Liver (tissue), 8 donors: ENCODE measurements at regions not wholly inside any gene's neighbourhood (a gene's known extent, or its start where the extent isn't known, plus 50 kb on each side); places are given as distances from the start of the nearest gene placed in this dataset.

Source experiments
- DNase-seq: peaks from one replicate; pipeline ENCODE4 v3.0.0-alpha.2; 2017; ENCODE audit warnings: low spot score
- H3K27ac ChIP-seq, 2 donors: one replicate each; pipeline ENCODE4 v1.7.0; 2013; ENCODE audit warnings: inconsistent platforms in 2 of 2, low read length in 2 of 2, control low read depth in 1 of 2, low read depth in 1 of 2, mild to moderate bottlenecking in 1 of 2
- H3K27me3 ChIP-seq, 4 donors: one replicate each; pipeline versions ENCODE4 v1.6.1 to v1.7.0; 2013; ENCODE audit warnings: low read length in 3 of 4, inconsistent platforms in 1 of 4, mild to moderate bottlenecking in 1 of 4, moderate library complexity in 1 of 4; ENCODE audit not compliant: control insufficient read depth in 4 of 4, insufficient read depth in 4 of 4
- H3K36me3 ChIP-seq, 4 donors: one replicate each; pipeline versions ENCODE4 v1.6.1 to v1.7.0; 2013; ENCODE audit warnings: low read length in 3 of 4, mild to moderate bottlenecking in 3 of 4, low read depth in 1 of 4, moderate library complexity in 1 of 4; ENCODE audit not compliant: control insufficient read depth in 4 of 4, insufficient read depth in 3 of 4
- H3K4me1 ChIP-seq, 4 donors: one replicate each; pipeline versions ENCODE4 v1.6.1 to v1.7.0; 2013; ENCODE audit warnings: low read length in 3 of 4, mild to moderate bottlenecking in 3 of 4, moderate library complexity in 1 of 4; ENCODE audit not compliant: control insufficient read depth in 4 of 4, insufficient read depth in 4 of 4
- H3K4me3 ChIP-seq, 3 donors: one replicate each; pipeline versions ENCODE4 v1.6.1 to v1.7.0; 2013; ENCODE audit warnings: low read length in 3 of 3, control low read depth in 1 of 3, low read depth in 1 of 3, mild to moderate bottlenecking in 1 of 3
- H3K9ac ChIP-seq, 2 donors: one replicate each; pipeline ENCODE4 v1.7.0; 2013; ENCODE audit warnings: low read length in 2 of 2, mild to moderate bottlenecking in 2 of 2, moderate library complexity in 2 of 2, control low read depth in 1 of 2, low read depth in 1 of 2
- H3K9me3 ChIP-seq, 4 donors: one replicate each; pipeline versions ENCODE4 v1.6.1 to v1.7.0; 2013; ENCODE audit warnings: low read length in 3 of 4; ENCODE audit not compliant: control insufficient read depth in 4 of 4
- CTCF ChIP-seq: fragments of 150-350 bp; IDR thresholded peaks from 2 replicates; pipeline ENCODE4 v1.5.1; 2017; ENCODE audit warnings: improper control_type of control experiment, low read depth, low read length; ENCODE audit not compliant: missing input control
- FOXA2 ChIP-seq: IDR thresholded peaks from 2 replicates; pipeline ENCODE4 v1.6.1; 2016; ENCODE audit warnings: antibody characterized with exemption
- GABPA ChIP-seq, 2 donors: IDR thresholded peaks in 1 of 2; conservative IDR thresholded peaks in 1 of 2; 2 replicates each; pipeline ENCODE4 v1.6.1; 2016; ENCODE audit warnings: antibody characterized with exemption in 2 of 2, mild to moderate bottlenecking in 1 of 2, moderate library complexity in 1 of 2
- HNF4G ChIP-seq: IDR thresholded peaks from 2 replicates; pipeline ENCODE4 v1.6.1; 2016; ENCODE audit warnings: antibody characterized with exemption
- JUND ChIP-seq, 2 donors: IDR thresholded peaks; 2 replicates each; pipeline ENCODE4 v1.6.1; 2016; ENCODE audit warnings: antibody characterized with exemption in 2 of 2
- MAX ChIP-seq: IDR thresholded peaks from 2 replicates; pipeline ENCODE4 v1.6.1; 2016; ENCODE audit warnings: antibody characterized with exemption
- RAD21 ChIP-seq, 2 donors: IDR thresholded peaks; 2 replicates each; pipeline ENCODE4 v1.6.1; 2016; ENCODE audit warnings: antibody characterized with exemption in 2 of 2, mild to moderate bottlenecking in 2 of 2
- REST ChIP-seq: IDR thresholded peaks from 2 replicates; pipeline ENCODE4 v1.6.1; 2016; ENCODE audit warnings: antibody characterized with exemption, mild to moderate bottlenecking
- RXRA ChIP-seq, 2 donors: IDR thresholded peaks; 2 replicates each; pipeline ENCODE4 v1.6.1; 2017 to 2018; ENCODE audit warnings: antibody characterized with exemption in 2 of 2, mild to moderate bottlenecking in 1 of 2
- SP1 ChIP-seq: IDR thresholded peaks from 2 replicates; pipeline ENCODE4 v1.6.1; 2018; ENCODE audit warnings: antibody characterized with exemption, mild to moderate bottlenecking
- YY1 ChIP-seq: IDR thresholded peaks from 2 replicates; pipeline ENCODE4 v1.6.1; 2016; ENCODE audit warnings: antibody characterized with exemption, mild to moderate bottlenecking
- ZBTB33 ChIP-seq: IDR thresholded peaks from 2 replicates; pipeline ENCODE4 v1.6.1; 2016; ENCODE audit warnings: antibody characterized with exemption
- WGBS: extraction: QIAGEN DNeasy Blood & Tissue Kit; methylation state at CpG from one replicate; pipeline ENCODE4 v1.1.7; 2013; 5-methylcytosine and 5-hydroxymethylcytosine counted together
- TF ChIP-seq, protein P1 (sequence below): IDR thresholded peaks from 2 replicates; pipeline ENCODE4 v1.6.1; 2016; ENCODE audit warnings: antibody characterized with exemption
- donor health status: healthy.
- donor health status: healthy.
- donor health status: healthy.
- donor health status: healthy.
- donor health status: healthy.

DNA sequence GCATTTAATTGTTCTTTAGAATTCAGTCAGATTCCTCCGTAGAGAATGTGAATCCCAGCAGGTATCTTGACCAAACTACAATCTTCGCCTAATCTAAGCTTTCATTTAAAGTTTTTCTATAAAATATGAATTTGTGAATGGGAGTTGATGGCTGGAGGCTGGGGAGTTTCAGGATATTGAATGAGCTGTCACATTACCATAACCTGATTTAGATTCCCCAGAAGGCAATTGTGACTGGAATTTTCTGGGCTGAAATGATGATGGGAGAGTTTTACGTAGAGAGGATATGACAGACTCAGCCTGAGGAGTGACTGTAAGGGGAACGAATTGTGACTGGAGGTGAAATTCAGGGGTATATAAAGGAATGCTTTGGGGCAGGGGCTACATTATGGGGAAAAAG is 411.7 kb upstream of the FZD8 start:
- Histone ChIP-seq H3K9ac (no peak overlapping the region), H3K4me3 (no peak overlapping the region), H3K27ac (no peak overlapping the region), H3K9me3 (peaks cover 0 to 2% (median 0%) of the 10 kb centered on the region in 4 donors), H3K27me3 (no peaks in the 10 kb centered on the region), H3K36me3 (no peaks in the 10 kb centered on the region), H3K4me1 (peaks cover 0 to 2% (median 0%) of the 10 kb centered on the region in 4 donors)
- TF ChIP-seq REST (no peak), MAX (no peak), GABPA (IDR thresholded peaks at IDR 0.05 in 1 of 2, conservative IDR thresholded peaks at IDR 0.05 in 1 of 2) (no peak), JUND (IDR thresholded peaks at IDR 0.05) (no peak), YY1 (no peak), CTCF (no peak), RXRA (IDR thresholded peaks at IDR 0.05) (no peak), FOXA2 (no peak), SP1 (no peak), HNF4G (no peak), ZBTB33 (no peak), RAD21 (IDR thresholded peaks at IDR 0.05) (no peak)
- TF ChIP-seq, protein P1, sequence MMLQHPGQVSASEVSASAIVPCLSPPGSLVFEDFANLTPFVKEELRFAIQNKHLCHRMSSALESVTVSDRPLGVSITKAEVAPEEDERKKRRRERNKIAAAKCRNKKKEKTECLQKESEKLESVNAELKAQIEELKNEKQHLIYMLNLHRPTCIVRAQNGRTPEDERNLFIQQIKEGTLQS, result no peak
- DNase-seq, result no peak
- WGBS, result 91% methylated on average over 4 of the region's 4 CpGs

- no peak overlapping the region for H3K9ac ChIP-seq
- H3K27me3 ChIP-seq, result no peaks in the 10 kb centered on the region
- no peaks in the 10 kb centered on the region for H3K36me3 ChIP-seq
- no peak for DNase-seq
- peaks cover 0 to 2% (median 0%) of the 10 kb centered on the region in 4 donors for H3K9me3 ChIP-seq
- TF ChIP-seq GABPA (IDR thresholded peaks at IDR 0.05 in 1 of 2, conservative IDR thresholded peaks at IDR 0.05 in 1 of 2) (no peak), JUND (IDR thresholded peaks at IDR 0.05) (no peak)
- H3K4me3 ChIP-seq, result no peak overlapping the region
- H3K4me1 ChIP-seq, result peaks cover 0 to 2% (median 0%) of the 10 kb centered on the region in 4 donors
- no peak overlapping the region for H3K27ac ChIP-seq
- 90% methylated on average over 7 of the region's 7 CpGs for WGBS
Measured at GRCh38 chr10:36053271-36053670, 411.2 kb upstream of the FZD8 start.
